Upper lobe of left lung (tissue), 6 donors: ENCODE measurements at regions not wholly inside any gene's neighbourhood (a gene's known extent, or its start where the extent isn't known, plus 50 kb on each side); places are given as distances from the start of the nearest gene placed in this dataset.

Experiments
- ATAC-seq, 2 donors: fragments of 200-7000 bp; cut with Tn5 transposase; one replicate each; pipeline ENCODE4 v1.9.1; 2022; ENCODE audit warnings: mild to moderate bottlenecking in 2 of 2, moderate library complexity in 2 of 2; ENCODE audit not compliant: low FRiP score in 2 of 2
- DNase-seq, 2 donors: peaks; one replicate each; pipeline ENCODE4 v3.0.0-alpha.2; 2019 to 2020
- H3K27ac ChIP-seq, 4 donors: fragments of 200-600 bp; sonication (generic); one replicate each; pipeline ENCODE4 v1.5.1; 2016 to 2019
- H3K27me3 ChIP-seq, 4 donors: fragments of 200-600 bp; sonication (generic); one replicate each; pipeline ENCODE4 v1.5.1; 2017 to 2019
- H3K36me3 ChIP-seq, 4 donors: fragments of 200-600 bp; sonication (generic); one replicate each; pipeline ENCODE4 v1.5.1; 2016 to 2019
- H3K4me1 ChIP-seq, 4 donors: fragments of 200-600 bp; sonication (generic); one replicate each; pipeline ENCODE4 v1.5.1; 2018 to 2019
- H3K4me3 ChIP-seq, 4 donors: fragments of 200-600 bp; sonication (generic); one replicate each; pipeline ENCODE4 v1.5.1; 2017 to 2019; ENCODE audit warnings: mild to moderate bottlenecking in 2 of 4, moderate library complexity in 1 of 4
- H3K9me3 ChIP-seq, 4 donors: fragments of 200-600 bp; sonication (generic); one replicate each; pipeline ENCODE4 v1.5.1; 2018 to 2019
- CTCF ChIP-seq, 6 experiments: fragments of 450-650 bp in 4 of 6; fragments of 200-600 bp in 2 of 6; sonication (generic) in 2 of 6; IDR thresholded peaks; one replicate each; pipeline ENCODE4 v1.5.1; 2016 to 2019; ENCODE audit warnings: antibody characterized with exemption in 6 of 6
- EP300 ChIP-seq, 4 donors: sonication (generic); formaldehyde crosslinking; IDR thresholded peaks; one replicate each; pipeline ENCODE4 v1.5.1; 2017; ENCODE audit warnings: antibody characterized with exemption in 4 of 4, control low read depth in 2 of 4
- POLR2A ChIP-seq, 4 donors: fragments of 450-650 bp; IDR thresholded peaks; one replicate each; pipeline ENCODE4 v1.5.1; 2016 to 2017; ENCODE audit warnings: antibody characterized with exemption in 4 of 4, mild to moderate bottlenecking in 2 of 4
- POLR2AphosphoS5 ChIP-seq, 2 donors: sonication (generic); formaldehyde crosslinking; IDR thresholded peaks; one replicate each; pipeline ENCODE4 v1.5.1; 2017; ENCODE audit warnings: antibody characterized with exemption in 2 of 2
- WGBS, 2 donors: methylation state at CpG; one replicate each; pipeline ENCODE4 v1.1.5; 2017 to 2018; 5-methylcytosine and 5-hydroxymethylcytosine counted together
- donor health status: DM: no; HTN: no; CAD: no; lungs with moderate emphysema.
- donor health status: DM: no; HTN: yes; CAD: no; lungs with severe emphysema.

- H3K27ac ChIP-seq = no peak overlapping the region
- no peaks in the 10 kb centered on the region for H3K27me3 ChIP-seq
- no peaks in the 10 kb centered on the region for H3K36me3 ChIP-seq
- no peak overlapping the region for H3K4me3 ChIP-seq
- peaks cover 0 to 18% (median 7%) of the 10 kb centered on the region in 4 donors for H3K9me3 ChIP-seq
- TF ChIP-seq POLR2AphosphoS5 (IDR thresholded peaks at IDR 0.05) (no peak), POLR2A (IDR thresholded peaks at IDR 0.05) (no peak), CTCF (IDR thresholded peaks at IDR 0.05) (no peak), EP300 (IDR thresholded peaks at IDR 0.05) (no peak)
- peak in 1 of 2 donors; percentile 12 for DNase-seq
- 81 to 87% methylated on average over 12 to 19 of the region's 19 CpGs for WGBS, 2 donors
- H3K4me1 ChIP-seq = no peaks in the 10 kb centered on the region
- ATAC-seq = peak; percentile 6 to 14
These were observed 108.3 kb downstream of the KIF26A start for GRCh38 chr14:104246401-104247335.

GRCh38 chr14:104247336-104248202 lies 109.2 kb downstream of the KIF26A start:
- Histone ChIP-seq H3K9me3 (peaks cover 0 to 18% (median 7%) of the 10 kb centered on the region in 4 donors), H3K36me3 (no peaks in the 10 kb centered on the region), H3K4me1 (no peaks in the 10 kb centered on the region), H3K27me3 (no peaks in the 10 kb centered on the region), H3K27ac (no peak overlapping the region), H3K4me3 (no peak overlapping the region)
- ATAC-seq (peak in 1 of 2 donors; percentile 7), DNase-seq (peak; percentile 11 to 62)
- TF ChIP-seq CTCF (IDR thresholded peaks at IDR 0.05) (no peak), POLR2AphosphoS5 (IDR thresholded peaks at IDR 0.05) (no peak), EP300 (IDR thresholded peaks at IDR 0.05) (no peak), POLR2A (IDR thresholded peaks at IDR 0.05) (no peak)
- WGBS, 2 donors = 87 to 93% methylated on average over 12 to 24 of the region's 24 CpGs

GRCh38 chr14:104248203-104249055 lies 110.0 kb downstream of the KIF26A start:
- H3K36me3 ChIP-seq = no peaks in the 10 kb centered on the region
- WGBS, 2 donors = 84 to 89% methylated on average over 22 to 23 of the region's 26 CpGs
- TF ChIP-seq CTCF (IDR thresholded peaks at IDR 0.05) = no peak
- no peak for TF ChIP-seq EP300 (IDR thresholded peaks at IDR 0.05)
- no peak for TF ChIP-seq POLR2A (IDR thresholded peaks at IDR 0.05)
- TF ChIP-seq POLR2AphosphoS5 (IDR thresholded peaks at IDR 0.05) = no peak
- ATAC-seq (no peak), DNase-seq (peak; percentile 19 to 68)
- no peaks in the 10 kb centered on the region for H3K4me1 ChIP-seq
- no peak overlapping the region for H3K27ac ChIP-seq
- H3K27me3 ChIP-seq = no peaks in the 10 kb centered on the region
- H3K9me3 ChIP-seq = peaks cover 0 to 18% (median 7%) of the 10 kb centered on the region in 4 donors
- H3K4me3 ChIP-seq = no peak overlapping the region

- Histone ChIP-seq H3K27ac (no peak overlapping the region), H3K9me3 (peaks cover 0 to 18% (median 7%) of the 10 kb centered on the region in 4 donors), H3K4me1 (no peaks in the 10 kb centered on the region), H3K36me3 (no peaks in the 10 kb centered on the region), H3K27me3 (no peaks in the 10 kb centered on the region), H3K4me3 (no peak overlapping the region)
- TF ChIP-seq POLR2AphosphoS5 (IDR thresholded peaks at IDR 0.05) (no peak), CTCF (IDR thresholded peaks at IDR 0.05) (no peak), EP300 (IDR thresholded peaks at IDR 0.05) (no peak), POLR2A (IDR thresholded peaks at IDR 0.05) (no peak)
- ATAC-seq (no peak), DNase-seq (peak; percentile 9 to 58)
- WGBS, 2 donors = 94% methylated on average over 8 to 9 of the region's 9 CpGs
These were observed 110.7 kb downstream of the KIF26A start for GRCh38 chr14:104249089-104249488.
